IMR-90 (cell line): ENCODE measurements at regions not wholly inside any gene's neighbourhood (a gene's known extent, or its start where the extent isn't known, plus 50 kb on each side); places are given as distances from the start of the nearest gene placed in this dataset.

Experiments used
- ATAC-seq: fragments of 200-7000 bp; cut with Tn5 transposase; 2 replicates; pipeline ENCODE4 v1.9.1; 2020; ENCODE audit warnings: low read depth, mild to moderate bottlenecking, moderate library complexity
- BruUV-seq: library from RNA; stranded (reverse); fragments of 400-500 nt; replicated peaks from 2 replicates; lab custom pipeline; 2021; lab: Mats Ljungman, UMichigan
- CTCF ChIA-PET: fragments of 300-600 bp; formaldehyde crosslinking; extraction: SDS; loops from one replicate; lab custom pipeline; 2021; ENCODE audit warnings: antibody characterized with exemption; lab: Yijun Ruan, JAX
- POLR2A ChIA-PET: fragments of 300-600 bp; sonication (Branson Sonifier 250); formaldehyde crosslinking; loops from one replicate; lab custom pipeline; 2022; ENCODE audit warnings: antibody characterized with exemption; ENCODE audit not compliant: unreplicated experiment; lab: Charles Lee
- DNase-seq: peaks from one replicate; pipeline ENCODE4 v3.0.0; 2013
- H2AFZ ChIP-seq: replicated peaks from 2 replicates; pipeline ENCODE3; 2013; ENCODE audit warnings: low read length, mild to moderate bottlenecking; ENCODE audit not compliant: poor library complexity
- H2AK5ac ChIP-seq: 2 replicates; pipeline ENCODE4 v1.6.1; 2013; ENCODE audit warnings: low read depth, low read length, inconsistent platforms
- H2AK9ac ChIP-seq: replicated peaks from 2 replicates; pipeline ENCODE3; 2013; ENCODE audit warnings: mild to moderate bottlenecking, low read depth, low read length, moderate library complexity; ENCODE audit not compliant: poor library complexity
- H2BK120ac ChIP-seq: 2 replicates; pipeline ENCODE4 v1.6.1; 2013; ENCODE audit warnings: low read depth, low read length, inconsistent platforms
- H2BK15ac ChIP-seq: 3 replicates; pipeline ENCODE4 v1.6.1; 2013; ENCODE audit warnings: low read depth, low read length, inconsistent platforms
- H2BK20ac ChIP-seq: 2 replicates; pipeline ENCODE4 v1.6.1; 2013; ENCODE audit warnings: low read depth, mild to moderate bottlenecking, inconsistent platforms, low read length, moderate library complexity
- H2BK5ac ChIP-seq: 2 replicates; pipeline ENCODE4 v1.6.1; 2013; ENCODE audit warnings: mild to moderate bottlenecking, low read depth, low read length, inconsistent platforms; ENCODE audit not compliant: poor library complexity, severe bottlenecking
- H3K14ac ChIP-seq: replicated peaks from 2 replicates; pipeline ENCODE4 v1.6.1; 2013; ENCODE audit warnings: low read depth, low read length, inconsistent platforms
- H3K18ac ChIP-seq: 2 replicates; pipeline ENCODE4 v1.6.1; 2013; ENCODE audit warnings: low read depth, low read length, control low read depth
- H3K23ac ChIP-seq: 2 replicates; pipeline ENCODE4 v1.6.1; 2013; ENCODE audit warnings: low read depth, low read length, inconsistent platforms
- H3K27ac ChIP-seq: 2 replicates; pipeline ENCODE4 v1.5.1; 2013; ENCODE audit warnings: mild to moderate bottlenecking, control low read depth, low read length; ENCODE audit not compliant: insufficient read depth
- H3K27me3 ChIP-seq: 2 replicates; pipeline ENCODE4 v1.6.1; 2013; ENCODE audit warnings: low read length; ENCODE audit not compliant: control insufficient read depth, insufficient read depth
- H3K36me3 ChIP-seq: 2 replicates; pipeline ENCODE4 v1.6.1; 2013; ENCODE audit warnings: low read length, mixed read lengths; ENCODE audit not compliant: control insufficient read depth, insufficient read depth
- H3K4ac ChIP-seq: 2 replicates; pipeline ENCODE4 v1.6.1; 2013; ENCODE audit warnings: low read depth, low read length, inconsistent platforms
- H3K4me1 ChIP-seq: 2 replicates; pipeline ENCODE4 v1.6.1; 2013; ENCODE audit warnings: low read length, mixed read lengths; ENCODE audit not compliant: control insufficient read depth, insufficient read depth
- H3K4me2 ChIP-seq: 2 replicates; pipeline ENCODE4 v1.6.1; 2013; ENCODE audit warnings: low read depth, mild to moderate bottlenecking, control low read depth, low read length, moderate library complexity
- H3K4me3 ChIP-seq: 2 replicates; pipeline ENCODE4 v1.5.1; 2013; ENCODE audit warnings: low read depth, mild to moderate bottlenecking, control low read depth, low read length, moderate library complexity; ENCODE audit not compliant: insufficient read depth
- H3K56ac ChIP-seq: 2 replicates; pipeline ENCODE4 v1.6.1; 2013; ENCODE audit warnings: low read length, inconsistent platforms; ENCODE audit not compliant: insufficient read depth; ENCODE audit errors: extremely low read depth
- H3K79me1 ChIP-seq, 2 experiments: 2 replicates each; pipeline ENCODE4 v1.6.1; 2013; ENCODE audit warnings: low read length in 2 of 2, inconsistent platforms in 1 of 2, low read depth in 1 of 2
- H3K9ac ChIP-seq: 2 replicates; pipeline ENCODE4 v1.6.1; 2013; ENCODE audit warnings: low read depth, low read length, control low read depth
- H3K9me1 ChIP-seq: 2 replicates; pipeline ENCODE4 v1.6.1; 2013; ENCODE audit warnings: low read length, inconsistent platforms; ENCODE audit not compliant: insufficient read depth
- H3K9me3 ChIP-seq: 2 replicates; pipeline ENCODE4 v1.6.1; 2013; ENCODE audit warnings: low read length; ENCODE audit not compliant: control insufficient read depth, insufficient read depth
- H4K20me1 ChIP-seq: 2 replicates; pipeline ENCODE4 v1.6.1; 2013; ENCODE audit warnings: low read length, inconsistent platforms; ENCODE audit not compliant: insufficient read depth
- H4K5ac ChIP-seq: 2 replicates; pipeline ENCODE4 v1.6.1; 2013; ENCODE audit warnings: mild to moderate bottlenecking, low read depth, low read length, control low read depth
- H4K8ac ChIP-seq, 2 experiments: 2 replicates each; pipeline ENCODE4 v1.6.1; 2013; ENCODE audit warnings: low read depth in 2 of 2, low read length in 2 of 2, control low read depth in 1 of 2, inconsistent platforms in 1 of 2
- H4K91ac ChIP-seq: 2 replicates; pipeline ENCODE4 v1.6.1; 2013; ENCODE audit warnings: low read depth, low read length, inconsistent platforms; ENCODE audit not compliant: insufficient read depth
- BHLHE40 ChIP-seq: fragments of 150-350 bp; IDR thresholded peaks from 2 replicates; pipeline ENCODE4 v1.6.1; 2016; ENCODE audit warnings: mild to moderate bottlenecking, low read depth, low read length
- MAZ ChIP-seq: IDR thresholded peaks from 2 replicates; pipeline ENCODE4 v1.6.1; 2012; ENCODE audit warnings: low read depth, mild to moderate bottlenecking, low read length, improper control_type of control experiment, moderate library complexity, borderline replicate concordance
- NFE2L2 ChIP-seq: fragments of 150-350 bp; IDR thresholded peaks from 2 replicates; pipeline ENCODE4 v1.6.1; 2016; ENCODE audit warnings: low read depth, mild to moderate bottlenecking, low read length
- RAD21 ChIP-seq: IDR thresholded peaks from 2 replicates; pipeline ENCODE4 v1.6.1; 2012; ENCODE audit warnings: low read length, improper control_type of control experiment
- RCOR1 ChIP-seq: IDR thresholded peaks from 2 replicates; pipeline ENCODE4 v1.6.1; 2012; ENCODE audit warnings: mild to moderate bottlenecking, low read length, improper control_type of control experiment; ENCODE audit not compliant: insufficient replicate concordance
- SMC3 ChIP-seq: fragments of 150-350 bp; IDR thresholded peaks from 2 replicates; pipeline ENCODE4 v1.6.1; 2016; ENCODE audit warnings: low read depth, mild to moderate bottlenecking, antibody characterized with exemption, low read length, moderate library complexity
- WGBS, 2 experiments: methylation state at CpG; one replicate each; pipeline versions ENCODE4 v1.1.5 to v1.1.7; 2013; ENCODE audit warnings: missing lambda C conversion rate in 2 of 2; ENCODE audit not compliant: insufficient read length in 1 of 2; ENCODE audit errors: extremely low coverage in 2 of 2; 5-methylcytosine and 5-hydroxymethylcytosine counted together
- dilution Hi-C: fragments of 300-500 bp; cut with HindIII; formaldehyde crosslinking; loops from one replicate; pipeline ENCODE4 v1.14.3; 2018; ENCODE audit warnings: low sequenced_read_pairs; ENCODE audit not compliant: unreplicated experiment
- in situ Hi-C: fragments of 300-500 bp; cut with MboI; formaldehyde crosslinking; loops from 3 replicates; pipeline ENCODE4 v1.14.3; 2019; ENCODE audit warnings: low sequenced_read_pairs, inconsistent platforms, mixed read lengths
- intact Hi-C: fragments of 100-400 bp; cut with micrococcal nuclease; formaldehyde crosslinking; loops from 2 replicates; pipeline ENCODE4 v1.10.0; 2022
- TF ChIP-seq, protein P1 (sequence below): conservative IDR thresholded peaks from 2 replicates; pipeline ENCODE4 v1.5.1; 2012; ENCODE audit warnings: mild to moderate bottlenecking, low read depth, low read length, improper control_type of control experiment

GRCh38 chrX:6856471-6856870, 291.0 kb upstream of the STS start:
- Histone ChIP-seq H3K27ac (no peak overlapping the region), H4K91ac (no peak overlapping the region), H3K18ac (no peak overlapping the region), H2AK9ac (no peak overlapping the region), H4K5ac (no peak overlapping the region), H3K56ac (no peak overlapping the region), H3K27me3 (no peaks in the 10 kb centered on the region), H3K9me3 (peaks cover 6% of the 10 kb centered on the region), H3K36me3 (no peaks in the 10 kb centered on the region), H2AFZ (no peak overlapping the region), H3K4me2 (no peak overlapping the region), H3K9me1 (no peaks in the 10 kb centered on the region), H3K4me1 (no peaks in the 10 kb centered on the region), H3K4me3 (no peak overlapping the region), H2AK5ac (no peak overlapping the region), H3K79me1 (no peaks in the 10 kb centered on the region), H4K20me1 (no peaks in the 10 kb centered on the region), H2BK5ac (no peak overlapping the region), H2BK15ac (no peak overlapping the region), H2BK20ac (no peak overlapping the region), H3K9ac (no peak overlapping the region), H3K14ac (no peak overlapping the region), H2BK120ac (no peak overlapping the region), H4K8ac (no peak overlapping the region), H3K4ac (no peak overlapping the region), H3K23ac (no peak overlapping the region)
- DNase-seq (no peak), ATAC-seq (no peak)
- 0% methylated on average over 1 of the region's 6 CpGs; no CpG with 5 or more reads in 1 of the 2 experiments for WGBS, 2 experiments
- intact Hi-C loops: no loop called here
- in situ Hi-C loops: no loop called here
- ChIA-PET CTCF (no interaction called here), POLR2A (no interaction called here)
- TF ChIP-seq NFE2L2 (no peak), MAZ (no peak), SMC3 (no peak), RAD21 (no peak), BHLHE40 (no peak), RCOR1 (no peak)
- TF ChIP-seq, protein P1, sequence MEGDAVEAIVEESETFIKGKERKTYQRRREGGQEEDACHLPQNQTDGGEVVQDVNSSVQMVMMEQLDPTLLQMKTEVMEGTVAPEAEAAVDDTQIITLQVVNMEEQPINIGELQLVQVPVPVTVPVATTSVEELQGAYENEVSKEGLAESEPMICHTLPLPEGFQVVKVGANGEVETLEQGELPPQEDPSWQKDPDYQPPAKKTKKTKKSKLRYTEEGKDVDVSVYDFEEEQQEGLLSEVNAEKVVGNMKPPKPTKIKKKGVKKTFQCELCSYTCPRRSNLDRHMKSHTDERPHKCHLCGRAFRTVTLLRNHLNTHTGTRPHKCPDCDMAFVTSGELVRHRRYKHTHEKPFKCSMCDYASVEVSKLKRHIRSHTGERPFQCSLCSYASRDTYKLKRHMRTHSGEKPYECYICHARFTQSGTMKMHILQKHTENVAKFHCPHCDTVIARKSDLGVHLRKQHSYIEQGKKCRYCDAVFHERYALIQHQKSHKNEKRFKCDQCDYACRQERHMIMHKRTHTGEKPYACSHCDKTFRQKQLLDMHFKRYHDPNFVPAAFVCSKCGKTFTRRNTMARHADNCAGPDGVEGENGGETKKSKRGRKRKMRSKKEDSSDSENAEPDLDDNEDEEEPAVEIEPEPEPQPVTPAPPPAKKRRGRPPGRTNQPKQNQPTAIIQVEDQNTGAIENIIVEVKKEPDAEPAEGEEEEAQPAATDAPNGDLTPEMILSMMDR: no peak
- dilution Hi-C loops: no loop called here
- BruUV-seq: no TSS peak
